A549 (cell line): ENCODE measurements at regions not wholly inside any gene's neighbourhood (a gene's known extent, or its start where the extent isn't known, plus 50 kb on each side); places are given as distances from the start of the nearest gene placed in this dataset.

Source experiments
- ATAC-seq, 2 experiments: fragments of 200-7000 bp in 1 of 2; fragments of >200 bp in 1 of 2; cut with Nextera tagmentation in 1 of 2; cut with Tn5 transposase in 1 of 2; 3 replicates each; pipeline versions ENCODE4 v1.8.0 to v1.9.1; 2018 to 2020; ENCODE audit warnings: mild to moderate bottlenecking in 1 of 2, moderate library complexity in 1 of 2
- CTCF ChIA-PET: fragments of 300-600 bp; sonication (Branson Sonifier 250); formaldehyde crosslinking; extraction: SDS; loops from one replicate; lab custom pipeline; 2021; ENCODE audit warnings: antibody characterized with exemption, inconsistent platforms; lab: Yijun Ruan, JAX
- POLR2A ChIA-PET: fragments of 350-600 bp; formaldehyde crosslinking; extraction: SDS; loops from one replicate; lab custom pipeline; 2021; ENCODE audit warnings: antibody characterized with exemption, inconsistent platforms; lab: Yijun Ruan, JAX
- DNase-seq, 2 experiments: peaks; one replicate each; pipeline versions ENCODE4 v3.0.0 to v3.0.0-alpha.2; 2011 to 2016; ENCODE audit warnings: low read depth in 1 of 2, low spot score in 1 of 2
- FAIRE-seq: peaks from 2 replicates; lab custom pipeline; 2011; peaks lifted over from hg19 to GRCh38; lab: Jason Lieb, UNC
- H3K27ac ChIP-seq, 2 experiments: fragments of >200 bp; sonication (Bioruptor Twin); formaldehyde crosslinking; 3 replicates each; pipeline ENCODE4 v1.5.1; 2016 to 2017
- H3K4me1 ChIP-seq: fragments of >200 bp; sonication (Bioruptor Twin); formaldehyde crosslinking; 3 replicates; pipeline ENCODE4 v1.6.1; 2016
- H3K4me2 ChIP-seq: fragments of >200 bp; sonication (Bioruptor Twin); formaldehyde crosslinking; 3 replicates; pipeline ENCODE4 v1.6.1; 2016
- H3K4me3 ChIP-seq: fragments of >200 bp; sonication (Bioruptor Twin); formaldehyde crosslinking; 3 replicates; pipeline ENCODE4 v1.5.1; 2016
- H3K9me3 ChIP-seq: fragments of >200 bp; sonication (Bioruptor Twin); formaldehyde crosslinking; 3 replicates; pipeline ENCODE4 v1.6.1; 2016
- CBX2 ChIP-seq: fragments of 200-600 bp; sonication (generic); IDR thresholded peaks from 2 replicates; pipeline ENCODE4 v1.6.1; 2016; ENCODE audit warnings: low read depth, mild to moderate bottlenecking, borderline replicate concordance
- CBX8 ChIP-seq: fragments of 200-600 bp; sonication (generic); IDR thresholded peaks from 2 replicates; pipeline ENCODE4 v1.6.1; 2016
- CEBPB ChIP-seq, 2 experiments: fragments of >200 bp in 1 of 2; sonication (Bioruptor Twin) in 1 of 2; formaldehyde crosslinking in 1 of 2; IDR thresholded peaks; 2 replicates each; pipeline ENCODE4 v1.6.1; 2012 to 2016
- CHD2 ChIP-seq: fragments of 150-350 bp; IDR thresholded peaks from 2 replicates; pipeline ENCODE4 v1.6.1; 2014; ENCODE audit warnings: low read length; ENCODE audit not compliant: partially characterized antibody
- CHD4 ChIP-seq: fragments of 200-600 bp; sonication (generic); IDR thresholded peaks from 2 replicates; pipeline ENCODE4 v1.6.1; 2016; ENCODE audit warnings: antibody characterized with exemption, mild to moderate bottlenecking, borderline replicate concordance
- EHF ChIP-seq: fragments of 250-450 bp; sonication (Bioruptor Pico); IDR thresholded peaks from 2 replicates; pipeline ENCODE4 v1.5.0; 2020; ENCODE audit warnings: mild to moderate bottlenecking
- EP300 ChIP-seq, 2 experiments: fragments of >200 bp; sonication (Bioruptor Twin); formaldehyde crosslinking; IDR thresholded peaks; 2 replicates in 1 of 2; 3 replicates in 1 of 2; pipeline ENCODE4 v1.6.1; 2016 to 2017
- GATA3 ChIP-seq: IDR thresholded peaks from 2 replicates; pipeline ENCODE4 v1.6.1; 2012; ENCODE audit warnings: borderline replicate concordance
- HOXA7 ChIP-seq: fragments of 250-450 bp; sonication (Bioruptor Pico); IDR thresholded peaks from 2 replicates; pipeline ENCODE4 v1.5.0; 2020; ENCODE audit warnings: mild to moderate bottlenecking, moderate library complexity
- HOXB13 ChIP-seq: fragments of 250-450 bp; sonication (Bioruptor Pico); IDR thresholded peaks from 2 replicates; pipeline ENCODE4 v1.5.0; 2020; ENCODE audit warnings: low read depth, mild to moderate bottlenecking, moderate library complexity
- KDM5A ChIP-seq: fragments of 200-600 bp; sonication (generic); IDR thresholded peaks from 2 replicates; pipeline ENCODE4 v1.6.1; 2016; ENCODE audit warnings: antibody characterized with exemption, mild to moderate bottlenecking
- MAZ ChIP-seq: fragments of 150-350 bp; IDR thresholded peaks from 2 replicates; pipeline ENCODE4 v1.6.1; 2014; ENCODE audit warnings: antibody characterized with exemption, low read depth, low read length, borderline replicate concordance
- NR3C1 ChIP-seq: fragments of >200 bp; sonication (Bioruptor Twin); formaldehyde crosslinking; IDR thresholded peaks from 3 replicates; pipeline ENCODE4 v1.6.1; 2017
- RAD21 ChIP-seq, 2 experiments: fragments of >200 bp in 1 of 2; sonication (Bioruptor Twin) in 1 of 2; formaldehyde crosslinking in 1 of 2; IDR thresholded peaks in 1 of 2; conservative IDR thresholded peaks in 1 of 2; 2 replicates in 1 of 2; 3 replicates in 1 of 2; pipeline ENCODE4 v1.6.1; 2012 to 2018; ENCODE audit warnings: inconsistent platforms in 1 of 2
- RARB ChIP-seq: fragments of 250-450 bp; sonication (Bioruptor Pico); IDR thresholded peaks from 2 replicates; pipeline ENCODE4 v1.8.0; 2021; ENCODE audit warnings: mild to moderate bottlenecking, moderate library complexity
- RNF2 ChIP-seq: fragments of 200-600 bp; sonication (generic); IDR thresholded peaks from 2 replicates; pipeline ENCODE4 v1.6.1; 2016; ENCODE audit warnings: low read depth, mild to moderate bottlenecking, antibody characterized with exemption, moderate library complexity, borderline replicate concordance
- SREBF2 ChIP-seq: fragments of 450-650 bp; IDR thresholded peaks from 2 replicates; pipeline ENCODE4 v1.6.1; 2014; ENCODE audit warnings: mild to moderate bottlenecking, moderate library complexity
- TFCP2L1 ChIP-seq: fragments of 250-450 bp; sonication (Bioruptor Pico); IDR thresholded peaks from 2 replicates; pipeline ENCODE4 v1.5.0; 2021; ENCODE audit warnings: mild to moderate bottlenecking
- TP53 ChIP-seq: fragments of 250-450 bp; sonication (Bioruptor Pico); IDR thresholded peaks from 2 replicates; pipeline ENCODE4 v1.5.0; 2021; ENCODE audit warnings: mild to moderate bottlenecking, moderate library complexity
- ZFP36 ChIP-seq: fragments of 450-650 bp; IDR thresholded peaks from 2 replicates; pipeline ENCODE4 v1.6.1; 2014; ENCODE audit warnings: borderline replicate concordance; ENCODE audit not compliant: partially characterized antibody
- WGBS: methylation state at CpG from one replicate; pipeline ENCODE4 v1.1.6; 2017; ENCODE audit errors: missing lambda C conversion rate; 5-methylcytosine and 5-hydroxymethylcytosine counted together
- TF ChIP-seq, protein P1 (sequence below): fragments of >200 bp; sonication (Bioruptor Twin); formaldehyde crosslinking; IDR thresholded peaks from 2 replicates; pipeline ENCODE4 v1.6.1; 2016
- TF ChIP-seq, protein P2 (sequence below): fragments of 250-450 bp; sonication (Bioruptor Pico); IDR thresholded peaks from 2 replicates; pipeline ENCODE4 v1.5.0; 2021; ENCODE audit warnings: mild to moderate bottlenecking, moderate library complexity, borderline replicate concordance
- TF ChIP-seq, protein P3 (sequence below): IDR thresholded peaks from 2 replicates; pipeline ENCODE4 v1.6.1; 2012
- TF ChIP-seq, protein P4 (sequence below): IDR thresholded peaks from 2 replicates; pipeline ENCODE4 v1.6.1; 2012
- TF ChIP-seq, protein P5 (sequence below): fragments of 250-450 bp; sonication (Bioruptor Pico); IDR thresholded peaks from 2 replicates; pipeline ENCODE4 v1.5.0; 2020; ENCODE audit warnings: low read depth, mild to moderate bottlenecking, moderate library complexity

DNA sequence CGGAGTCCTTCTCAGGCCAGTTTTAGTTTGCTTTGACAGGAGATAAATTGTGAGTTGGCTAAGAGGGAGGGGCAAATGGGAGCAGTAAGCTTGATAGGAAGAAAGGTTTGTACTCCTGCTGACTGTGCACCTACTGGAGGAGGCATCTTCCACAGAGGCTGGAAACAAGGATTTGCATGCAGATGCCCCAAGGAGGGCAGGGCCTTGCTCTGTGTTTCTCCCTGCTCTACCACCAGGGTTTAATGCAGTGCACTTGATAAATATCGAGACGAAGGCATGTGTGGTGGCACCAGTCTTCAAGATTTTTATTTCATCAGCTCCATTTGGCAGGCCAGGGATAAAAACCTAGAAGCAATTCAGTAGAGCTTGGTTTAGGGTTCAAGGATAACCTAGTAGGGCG is 210.5 kb upstream of the C16orf82 start:
- DNase-seq (no peak), FAIRE-seq (no peak), ATAC-seq (no peak)
- H3K4me3 ChIP-seq, result no peak overlapping the region
- TF ChIP-seq GATA3 (no peak), RARB (no peak), CHD4 (no peak), KDM5A (no peak), CBX2 (no peak), EHF (no peak), CEBPB (IDR thresholded peaks at IDR 0.05) (no peak), RNF2 (no peak), TFCP2L1 (no peak)
- TF ChIP-seq, protein P1, sequence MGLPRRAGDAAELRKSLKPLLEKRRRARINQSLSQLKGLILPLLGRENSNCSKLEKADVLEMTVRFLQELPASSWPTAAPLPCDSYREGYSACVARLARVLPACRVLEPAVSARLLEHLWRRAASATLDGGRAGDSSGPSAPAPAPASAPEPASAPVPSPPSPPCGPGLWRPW, result no peak
- TF ChIP-seq, protein P2, sequence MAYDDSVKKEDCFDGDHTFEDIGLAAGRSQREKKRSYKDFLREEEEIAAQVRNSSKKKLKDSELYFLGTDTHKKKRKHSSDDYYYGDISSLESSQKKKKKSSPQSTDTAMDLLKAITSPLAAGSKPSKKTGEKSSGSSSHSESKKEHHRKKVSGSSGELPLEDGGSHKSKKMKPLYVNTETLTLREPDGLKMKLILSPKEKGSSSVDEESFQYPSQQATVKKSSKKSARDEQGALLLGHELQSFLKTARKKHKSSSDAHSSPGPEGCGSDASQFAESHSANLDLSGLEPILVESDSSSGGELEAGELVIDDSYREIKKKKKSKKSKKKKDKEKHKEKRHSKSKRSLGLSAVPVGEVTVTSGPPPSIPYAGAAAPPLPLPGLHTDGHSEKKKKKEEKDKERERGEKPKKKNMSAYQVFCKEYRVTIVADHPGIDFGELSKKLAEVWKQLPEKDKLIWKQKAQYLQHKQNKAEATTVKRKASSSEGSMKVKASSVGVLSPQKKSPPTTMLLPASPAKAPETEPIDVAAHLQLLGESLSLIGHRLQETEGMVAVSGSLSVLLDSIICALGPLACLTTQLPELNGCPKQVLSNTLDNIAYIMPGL (CRISPR knock-in tag), result no peak
- no peaks in the 10 kb centered on the region for H3K9me3 ChIP-seq
- CTCF ChIA-PET, result interaction anchor here (0.6 kb wide), 1 partner anchor 512 kb away, joined by 3 read pairs; no protein-coding TSS in a partner anchor
- POLR2A ChIA-PET, result no interaction called here
- H3K4me1 ChIP-seq, result no peaks in the 10 kb centered on the region
- H3K27ac ChIP-seq, result no peak overlapping the region
- no peak overlapping the region for H3K4me2 ChIP-seq
- WGBS, result 7% methylated on average over 4 of the region's 4 CpGs

DNA sequence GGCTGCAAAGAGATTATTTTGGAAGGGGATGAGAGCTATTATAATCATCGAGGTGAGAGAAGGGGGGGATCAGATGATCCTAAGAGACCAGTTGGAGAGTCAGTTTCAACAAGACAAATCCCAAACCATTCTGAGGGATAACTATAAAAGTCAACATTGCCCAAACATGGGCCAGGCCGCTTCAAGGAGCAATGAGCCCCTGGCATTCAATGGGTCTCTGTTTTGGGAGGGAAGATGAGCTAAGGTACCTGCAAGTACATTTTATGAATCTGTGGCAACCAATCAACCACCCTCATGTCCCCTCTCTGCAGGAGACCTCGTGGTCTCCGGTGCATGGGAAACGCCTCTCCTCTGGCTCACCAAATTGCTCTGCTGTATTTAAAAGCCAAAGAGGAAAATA is 209.9 kb upstream of the C16orf82 start:
- Histone ChIP-seq H3K9me3 (no peaks in the 10 kb centered on the region), H3K27ac (no peak overlapping the region), H3K4me2 (no peak overlapping the region), H3K4me1 (no peaks in the 10 kb centered on the region), H3K4me3 (no peak overlapping the region)
- ATAC-seq, result no peak
- ChIA-PET POLR2A (no interaction called here), CTCF (interaction anchor here (0.6 kb wide), 1 partner anchor 512 kb away, joined by 3 read pairs; no protein-coding TSS in a partner anchor)
- FAIRE-seq, result no peak
- TF ChIP-seq, protein P3, sequence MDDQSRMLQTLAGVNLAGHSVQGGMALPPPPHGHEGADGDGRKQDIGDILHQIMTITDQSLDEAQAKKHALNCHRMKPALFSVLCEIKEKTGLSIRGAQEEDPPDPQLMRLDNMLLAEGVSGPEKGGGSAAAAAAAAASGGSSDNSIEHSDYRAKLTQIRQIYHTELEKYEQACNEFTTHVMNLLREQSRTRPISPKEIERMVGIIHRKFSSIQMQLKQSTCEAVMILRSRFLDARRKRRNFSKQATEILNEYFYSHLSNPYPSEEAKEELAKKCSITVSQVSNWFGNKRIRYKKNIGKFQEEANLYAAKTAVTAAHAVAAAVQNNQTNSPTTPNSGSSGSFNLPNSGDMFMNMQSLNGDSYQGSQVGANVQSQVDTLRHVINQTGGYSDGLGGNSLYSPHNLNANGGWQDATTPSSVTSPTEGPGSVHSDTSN, result no peak
- TF ChIP-seq NR3C1 (no peak), CEBPB (IDR thresholded peaks at IDR 0.05) (no peak), RNF2 (no peak), HOXA7 (CRISPR knock-in tag) (no peak), EP300 (IDR thresholded peaks at IDR 0.05) (no peak), CBX8 (no peak)
- TF ChIP-seq, protein P4, sequence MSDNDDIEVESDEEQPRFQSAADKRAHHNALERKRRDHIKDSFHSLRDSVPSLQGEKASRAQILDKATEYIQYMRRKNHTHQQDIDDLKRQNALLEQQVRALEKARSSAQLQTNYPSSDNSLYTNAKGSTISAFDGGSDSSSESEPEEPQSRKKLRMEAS, result no peak
- TF ChIP-seq, protein P5, sequence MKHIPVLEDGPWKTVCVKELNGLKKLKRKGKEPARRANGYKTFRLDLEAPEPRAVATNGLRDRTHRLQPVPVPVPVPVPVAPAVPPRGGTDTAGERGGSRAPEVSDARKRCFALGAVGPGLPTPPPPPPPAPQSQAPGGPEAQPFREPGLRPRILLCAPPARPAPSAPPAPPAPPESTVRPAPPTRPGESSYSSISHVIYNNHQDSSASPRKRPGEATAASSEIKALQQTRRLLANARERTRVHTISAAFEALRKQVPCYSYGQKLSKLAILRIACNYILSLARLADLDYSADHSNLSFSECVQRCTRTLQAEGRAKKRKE, result no peak
- no peak for DNase-seq
- 2% methylated on average over 5 of the region's 5 CpGs for WGBS

DNA sequence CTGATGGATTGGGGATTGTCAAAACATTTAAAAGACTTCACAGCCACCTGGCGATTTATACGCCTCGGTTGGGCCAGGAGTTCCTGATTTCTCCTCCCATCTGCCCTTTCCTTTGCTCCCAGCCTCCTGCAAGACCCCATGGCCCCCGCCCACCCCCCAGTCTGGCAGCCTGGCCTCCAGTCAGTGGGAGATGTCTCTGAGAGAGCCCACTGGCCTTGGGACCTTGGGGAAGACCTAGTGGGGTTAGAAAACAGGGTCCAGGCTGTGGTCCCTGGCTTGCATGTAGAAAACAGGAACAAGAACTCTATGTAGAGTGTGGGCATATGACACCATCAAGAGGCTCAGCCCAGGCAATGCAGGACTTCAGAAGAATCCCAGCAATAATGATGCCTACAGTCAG is 209.4 kb upstream of the C16orf82 start:
- ChIA-PET CTCF (no interaction called here), POLR2A (no interaction called here)
- Histone ChIP-seq H3K27ac (no peak overlapping the region), H3K4me1 (no peaks in the 10 kb centered on the region), H3K9me3 (no peaks in the 10 kb centered on the region), H3K4me3 (no peak overlapping the region), H3K4me2 (no peak overlapping the region)
- FAIRE-seq (no peak), ATAC-seq (no peak), DNase-seq (no peak)
- no peak for TF ChIP-seq EHF
- no peak for TF ChIP-seq HOXB13 (CRISPR knock-in tag)
- no peak for TF ChIP-seq CHD2
- TF ChIP-seq, protein P4, result no peak
- TF ChIP-seq SREBF2, result no peak
- TF ChIP-seq RAD21 (conservative IDR thresholded peaks at IDR 0.05 in 1 of 2, IDR thresholded peaks at IDR 0.05 in 1 of 2), result no peak
- no peak for TF ChIP-seq ZFP36
- TF ChIP-seq MAZ, result no peak
- TF ChIP-seq TFCP2L1, result no peak
- TF ChIP-seq TP53, result no peak
- 32% methylated on average over 3 of the region's 4 CpGs for WGBS
